ENCODE measurements at regions not wholly inside any gene's neighbourhood (a gene's known extent, or its start where the extent isn't known, plus 50 kb on each side); places are given as distances from the start of the nearest gene placed in this dataset.
"Not testable (repeated sequence)": the region's sequence is repeated elsewhere in the genome, so short reads cannot be mapped to it uniquely, and the experiment has no call there.

DNA sequence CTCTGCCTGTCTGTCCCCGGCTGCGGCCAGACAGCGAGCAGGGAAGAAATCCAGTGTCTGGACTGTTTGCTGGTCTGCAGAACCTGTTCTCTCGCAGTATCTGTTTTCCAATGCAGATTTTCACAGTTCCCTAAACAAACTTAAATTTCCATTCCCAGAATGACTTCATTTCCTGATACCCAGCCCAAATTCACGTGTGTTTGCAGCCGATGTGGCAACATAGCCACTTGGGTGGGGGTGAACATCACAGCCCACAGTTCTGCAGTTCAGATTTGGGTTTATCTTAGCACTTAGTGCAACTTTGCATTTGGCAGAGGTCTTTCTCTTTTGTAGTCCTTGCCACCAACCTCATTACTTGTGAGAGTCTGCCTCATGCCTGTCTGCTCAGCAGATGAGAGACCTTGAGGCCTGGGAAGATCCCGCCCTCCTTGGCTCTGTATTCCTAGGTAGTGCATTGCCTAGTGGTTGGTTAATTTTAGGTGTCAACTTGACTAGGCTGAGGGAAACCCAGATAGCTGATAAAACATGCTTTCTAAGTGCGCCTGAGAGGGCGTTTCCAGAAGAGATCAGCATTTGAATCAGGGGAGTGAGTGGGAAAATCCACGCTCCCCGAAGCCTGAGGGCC lies 122.8 kb upstream of the FAM20C start:
- Mint-ChIP-seq H3K4me3 (peak overlapping the region in 1 of 2 donors; percentile 42), H3K27ac (peak overlapping the region in 1 of 7 donors; percentile 25), H3K4me1 (peaks cover 37% of the 10 kb centered on the region)
- H4K20me1 ChIP-seq (ENCODE audit: insufficient read depth, low read length); H3K27me3 ChIP-seq (ENCODE audit: control insufficient read depth in 2 of 2, insufficient read depth in 2 of 2, low read length in 2 of 2); H3K4me3 ChIP-seq (replicated peaks in 1 of 3; ENCODE audit: low read depth in 2 of 3, low read length in 3 of 3); H2AFZ ChIP-seq (ENCODE audit: insufficient read depth, low read depth, low read length, poor library complexity, severe bottlenecking); H3K4me2 ChIP-seq (replicated peaks; ENCODE audit: extremely low read depth, low read length, poor library complexity, severe bottlenecking); H3K36me3 ChIP-seq (replicated peaks in 1 of 2; ENCODE audit: control insufficient read depth in 1 of 2, insufficient read depth in 2 of 2, low read length in 2 of 2); H3K9ac ChIP-seq (ENCODE audit: insufficient read depth, low read length, poor library complexity, severe bottlenecking); H3K36me3 Mint-ChIP-seq; intact Hi-C loops (cut with micrococcal nuclease); H3K27me3 Mint-ChIP-seq (ENCODE audit: low read depth in 3 of 3); H3K9me3 Mint-ChIP-seq; H3K79me2 ChIP-seq (ENCODE audit: insufficient read depth, low read length); DNase-seq; H3K9me3 ChIP-seq (replicated peaks in 1 of 2; ENCODE audit: control insufficient read depth in 1 of 2, insufficient read depth in 1 of 2, low read length in 2 of 2); H3K27ac ChIP-seq (ENCODE audit: low read depth in 1 of 2, low read length in 2 of 2): not testable (repeated sequence)
- H3K4me1 ChIP-seq (ENCODE audit: control insufficient read depth in 1 of 2, insufficient read depth in 2 of 2, low read length in 2 of 2) = peaks cover 7 to 37% of the 10 kb centered on the region in 2 donors
- no CpG with 5 or more reads among the region's 11 CpGs for WGBS (ENCODE audit: insufficient coverage)

DNA sequence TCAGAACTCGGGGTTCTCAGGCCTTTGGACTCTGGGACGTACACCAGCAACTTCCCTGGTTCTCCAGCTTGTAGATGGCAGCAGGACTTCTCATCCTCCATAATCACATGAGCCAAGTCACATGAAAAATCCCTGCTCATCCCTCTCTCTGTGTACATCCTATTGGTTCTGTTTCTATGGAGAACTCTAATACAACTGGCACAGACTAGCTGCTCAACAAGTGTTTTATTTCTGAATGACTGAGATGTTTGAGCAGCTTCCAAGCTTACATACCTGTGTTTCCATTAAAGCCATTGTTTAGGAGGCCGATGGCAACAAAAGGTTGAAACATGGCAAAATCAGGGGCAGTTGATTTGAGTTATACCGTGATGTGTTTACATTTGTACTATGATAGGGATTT lies 122.2 kb upstream of the FAM20C start:
- H3K27ac ChIP-seq (ENCODE audit: low read depth in 1 of 2, low read length in 2 of 2); H3K9me3 Mint-ChIP-seq; H3K27ac Mint-ChIP-seq; H3K4me3 ChIP-seq (replicated peaks in 1 of 3; ENCODE audit: low read depth in 2 of 3, low read length in 3 of 3); H3K36me3 ChIP-seq (replicated peaks in 1 of 2; ENCODE audit: control insufficient read depth in 1 of 2, insufficient read depth in 2 of 2, low read length in 2 of 2); H3K9me3 ChIP-seq (replicated peaks in 1 of 2; ENCODE audit: control insufficient read depth in 1 of 2, insufficient read depth in 1 of 2, low read length in 2 of 2); DNase-seq; intact Hi-C loops (cut with micrococcal nuclease); H4K20me1 ChIP-seq (ENCODE audit: insufficient read depth, low read length); H2AFZ ChIP-seq (ENCODE audit: insufficient read depth, low read depth, low read length, poor library complexity, severe bottlenecking); H3K36me3 Mint-ChIP-seq; H3K9ac ChIP-seq (ENCODE audit: insufficient read depth, low read length, poor library complexity, severe bottlenecking); H3K4me2 ChIP-seq (replicated peaks; ENCODE audit: extremely low read depth, low read length, poor library complexity, severe bottlenecking); H3K4me3 Mint-ChIP-seq; H3K27me3 Mint-ChIP-seq (ENCODE audit: low read depth in 3 of 3); H3K79me2 ChIP-seq (ENCODE audit: insufficient read depth, low read length); H3K27me3 ChIP-seq (ENCODE audit: control insufficient read depth in 2 of 2, insufficient read depth in 2 of 2, low read length in 2 of 2): not testable (repeated sequence)
- no CpG with 5 or more reads among the region's 4 CpGs for WGBS (ENCODE audit: insufficient coverage)
- peaks cover 7 to 37% of the 10 kb centered on the region in 2 donors for H3K4me1 ChIP-seq (ENCODE audit: control insufficient read depth in 1 of 2, insufficient read depth in 2 of 2, low read length in 2 of 2)
- peaks cover 36% of the 10 kb centered on the region for H3K4me1 Mint-ChIP-seq

DNA sequence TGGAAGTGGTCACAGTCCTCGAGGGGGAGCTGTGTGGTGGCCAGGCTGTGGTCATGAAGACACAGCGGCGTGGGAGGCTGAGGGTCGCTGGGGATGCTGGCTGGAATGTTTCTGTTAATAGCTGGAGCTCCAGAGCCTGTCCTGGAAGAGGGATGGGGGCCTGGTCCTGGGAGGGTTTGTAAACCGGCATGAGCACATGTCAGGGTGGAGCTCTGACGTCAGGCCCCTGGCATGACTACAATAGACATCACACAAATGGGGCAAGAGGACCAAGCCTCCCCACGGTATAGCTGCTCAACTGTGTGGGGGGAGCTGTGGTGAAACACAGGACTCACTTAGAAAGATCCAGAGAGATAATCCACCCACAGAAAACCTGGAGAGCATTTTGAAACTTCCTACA lies 121.4 kb upstream of the FAM20C start:
- peaks cover 36% of the 10 kb centered on the region for H3K4me1 Mint-ChIP-seq
- H3K9me3 Mint-ChIP-seq; H3K9ac ChIP-seq (ENCODE audit: insufficient read depth, low read length, poor library complexity, severe bottlenecking); H3K4me3 ChIP-seq (replicated peaks in 1 of 3; ENCODE audit: low read depth in 2 of 3, low read length in 3 of 3); H3K36me3 ChIP-seq (replicated peaks in 1 of 2; ENCODE audit: control insufficient read depth in 1 of 2, insufficient read depth in 2 of 2, low read length in 2 of 2); H3K4me2 ChIP-seq (replicated peaks; ENCODE audit: extremely low read depth, low read length, poor library complexity, severe bottlenecking); H3K27me3 Mint-ChIP-seq (ENCODE audit: low read depth in 3 of 3); H3K79me2 ChIP-seq (ENCODE audit: insufficient read depth, low read length); H4K20me1 ChIP-seq (ENCODE audit: insufficient read depth, low read length); H2AFZ ChIP-seq (ENCODE audit: insufficient read depth, low read depth, low read length, poor library complexity, severe bottlenecking); H3K27ac ChIP-seq (ENCODE audit: low read depth in 1 of 2, low read length in 2 of 2); H3K9me3 ChIP-seq (replicated peaks in 1 of 2; ENCODE audit: control insufficient read depth in 1 of 2, insufficient read depth in 1 of 2, low read length in 2 of 2); intact Hi-C loops (cut with micrococcal nuclease); H3K27me3 ChIP-seq (ENCODE audit: control insufficient read depth in 2 of 2, insufficient read depth in 2 of 2, low read length in 2 of 2); H3K4me3 Mint-ChIP-seq; H3K36me3 Mint-ChIP-seq: not testable (repeated sequence)
- H3K27ac Mint-ChIP-seq = peak overlapping the region in 4 of 7 donors; percentile 46 to 83 (median 73)
- peaks cover 7 to 37% of the 10 kb centered on the region in 2 donors for H3K4me1 ChIP-seq (ENCODE audit: control insufficient read depth in 1 of 2, insufficient read depth in 2 of 2, low read length in 2 of 2)
- WGBS (ENCODE audit: insufficient coverage) = no CpG with 5 or more reads among the region's 7 CpGs
- DNase-seq = peak in 1 of 3 donors; percentile 38

DNA sequence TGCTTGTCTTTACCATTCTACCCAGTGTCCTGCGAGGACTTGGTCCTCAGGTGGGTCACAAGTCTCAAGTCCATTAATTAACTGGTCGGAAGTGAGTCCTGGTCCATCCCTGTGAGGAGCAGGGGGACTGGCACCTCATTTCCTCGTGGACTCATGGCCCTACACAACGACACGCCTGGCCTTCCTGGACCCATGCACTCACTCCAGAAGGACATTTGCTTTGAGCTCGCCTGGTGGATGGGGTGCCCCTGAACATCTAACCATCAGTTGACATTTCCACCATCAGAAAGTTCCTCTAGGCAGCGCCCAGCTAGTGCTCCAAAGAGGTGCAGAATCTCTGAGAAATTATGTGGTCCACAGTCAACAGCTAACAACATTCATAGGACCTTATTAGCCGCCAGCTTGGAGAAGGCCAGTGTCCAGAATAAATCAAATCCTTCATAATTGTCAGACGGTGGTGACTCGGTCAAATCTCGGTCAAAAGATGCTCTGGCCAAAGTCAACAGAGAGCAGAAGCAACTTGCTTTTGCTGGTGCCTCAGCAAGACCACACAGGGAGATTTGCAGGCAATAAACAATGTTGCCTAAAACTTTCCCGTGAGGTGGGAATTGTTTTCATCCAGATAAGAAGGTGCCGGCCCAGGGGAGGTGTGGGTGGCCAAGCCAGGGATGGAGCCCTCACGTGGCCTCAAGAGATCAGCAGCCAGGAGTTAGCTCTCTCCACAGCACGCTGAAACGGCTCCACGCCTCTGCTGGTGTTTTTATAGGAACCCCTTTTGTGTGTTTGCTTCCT lies 119.9 kb upstream of the FAM20C start:
- H3K79me2 ChIP-seq (ENCODE audit: insufficient read depth, low read length); H3K27me3 ChIP-seq (ENCODE audit: control insufficient read depth in 2 of 2, insufficient read depth in 2 of 2, low read length in 2 of 2); DNase-seq; H3K27me3 Mint-ChIP-seq (ENCODE audit: low read depth in 3 of 3); H4K20me1 ChIP-seq (ENCODE audit: insufficient read depth, low read length); H2AFZ ChIP-seq (ENCODE audit: insufficient read depth, low read depth, low read length, poor library complexity, severe bottlenecking); H3K4me3 Mint-ChIP-seq; H3K4me2 ChIP-seq (replicated peaks; ENCODE audit: extremely low read depth, low read length, poor library complexity, severe bottlenecking); H3K36me3 Mint-ChIP-seq; H3K9me3 Mint-ChIP-seq; H3K9ac ChIP-seq (ENCODE audit: insufficient read depth, low read length, poor library complexity, severe bottlenecking); H3K9me3 ChIP-seq (replicated peaks in 1 of 2; ENCODE audit: control insufficient read depth in 1 of 2, insufficient read depth in 1 of 2, low read length in 2 of 2); H3K4me3 ChIP-seq (replicated peaks in 1 of 3; ENCODE audit: low read depth in 2 of 3, low read length in 3 of 3); H3K36me3 ChIP-seq (replicated peaks in 1 of 2; ENCODE audit: control insufficient read depth in 1 of 2, insufficient read depth in 2 of 2, low read length in 2 of 2); intact Hi-C loops (cut with micrococcal nuclease); H3K27ac ChIP-seq (ENCODE audit: low read depth in 1 of 2, low read length in 2 of 2): not testable (repeated sequence)
- H3K4me1 Mint-ChIP-seq = peaks cover 33% of the 10 kb centered on the region
- WGBS (ENCODE audit: insufficient coverage) = 88% methylated on average over 14 of the region's 17 CpGs
- H3K4me1 ChIP-seq (ENCODE audit: control insufficient read depth in 1 of 2, insufficient read depth in 2 of 2, low read length in 2 of 2) = peaks cover 7 to 28% of the 10 kb centered on the region in 2 donors
- H3K27ac Mint-ChIP-seq = peak overlapping the region in 1 of 7 donors; percentile 55

All from CD14-positive monocyte (primary cell).